ENCODE measurements at regions not wholly inside any gene's neighbourhood (a gene's known extent, or its start where the extent isn't known, plus 50 kb on each side); places are given as distances from the start of the nearest gene placed in this dataset.

DNA sequence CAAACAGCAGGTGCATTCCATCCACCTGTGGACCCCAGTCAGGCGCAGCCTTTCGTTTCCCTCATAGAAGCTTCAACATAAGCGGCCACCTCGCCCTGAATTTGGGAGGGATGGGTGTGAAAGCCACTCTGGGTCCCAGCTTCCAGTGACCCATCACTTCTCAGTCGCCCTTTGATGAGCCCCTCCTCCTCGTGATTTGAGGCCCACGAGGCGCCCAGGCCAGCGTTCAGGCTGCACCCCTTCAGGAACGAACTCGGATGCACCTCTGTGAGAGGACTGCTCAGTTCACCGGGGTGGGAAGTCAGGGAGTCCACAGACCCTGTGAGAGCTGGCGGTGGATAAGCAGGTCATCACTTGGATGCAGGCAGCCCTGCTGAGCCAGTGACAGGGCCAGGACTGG is 1118.2 kb downstream of the BRD1 start:
- TF ChIP-seq, protein P1, sequence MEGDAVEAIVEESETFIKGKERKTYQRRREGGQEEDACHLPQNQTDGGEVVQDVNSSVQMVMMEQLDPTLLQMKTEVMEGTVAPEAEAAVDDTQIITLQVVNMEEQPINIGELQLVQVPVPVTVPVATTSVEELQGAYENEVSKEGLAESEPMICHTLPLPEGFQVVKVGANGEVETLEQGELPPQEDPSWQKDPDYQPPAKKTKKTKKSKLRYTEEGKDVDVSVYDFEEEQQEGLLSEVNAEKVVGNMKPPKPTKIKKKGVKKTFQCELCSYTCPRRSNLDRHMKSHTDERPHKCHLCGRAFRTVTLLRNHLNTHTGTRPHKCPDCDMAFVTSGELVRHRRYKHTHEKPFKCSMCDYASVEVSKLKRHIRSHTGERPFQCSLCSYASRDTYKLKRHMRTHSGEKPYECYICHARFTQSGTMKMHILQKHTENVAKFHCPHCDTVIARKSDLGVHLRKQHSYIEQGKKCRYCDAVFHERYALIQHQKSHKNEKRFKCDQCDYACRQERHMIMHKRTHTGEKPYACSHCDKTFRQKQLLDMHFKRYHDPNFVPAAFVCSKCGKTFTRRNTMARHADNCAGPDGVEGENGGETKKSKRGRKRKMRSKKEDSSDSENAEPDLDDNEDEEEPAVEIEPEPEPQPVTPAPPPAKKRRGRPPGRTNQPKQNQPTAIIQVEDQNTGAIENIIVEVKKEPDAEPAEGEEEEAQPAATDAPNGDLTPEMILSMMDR (IDR thresholded peaks at IDR 0.05; ENCODE audit: control insufficient read depth, extremely low read depth, insufficient read depth) = no peak
- no peak for DNase-seq (ENCODE audit: low read depth)
- no peak overlapping the region for H3K4me3 ChIP-seq (ENCODE audit: low read depth, low read length)

- H3K4me3 ChIP-seq (ENCODE audit: low read depth, low read length) = no peak overlapping the region
- TF ChIP-seq, protein P1 (IDR thresholded peaks at IDR 0.05; ENCODE audit: control insufficient read depth, extremely low read depth, insufficient read depth) = no peak
- DNase-seq (ENCODE audit: low read depth) = no peak
These were observed 1119.0 kb downstream of the BRD1 start for GRCh38 chr22:48708558-48709245.

DNA sequence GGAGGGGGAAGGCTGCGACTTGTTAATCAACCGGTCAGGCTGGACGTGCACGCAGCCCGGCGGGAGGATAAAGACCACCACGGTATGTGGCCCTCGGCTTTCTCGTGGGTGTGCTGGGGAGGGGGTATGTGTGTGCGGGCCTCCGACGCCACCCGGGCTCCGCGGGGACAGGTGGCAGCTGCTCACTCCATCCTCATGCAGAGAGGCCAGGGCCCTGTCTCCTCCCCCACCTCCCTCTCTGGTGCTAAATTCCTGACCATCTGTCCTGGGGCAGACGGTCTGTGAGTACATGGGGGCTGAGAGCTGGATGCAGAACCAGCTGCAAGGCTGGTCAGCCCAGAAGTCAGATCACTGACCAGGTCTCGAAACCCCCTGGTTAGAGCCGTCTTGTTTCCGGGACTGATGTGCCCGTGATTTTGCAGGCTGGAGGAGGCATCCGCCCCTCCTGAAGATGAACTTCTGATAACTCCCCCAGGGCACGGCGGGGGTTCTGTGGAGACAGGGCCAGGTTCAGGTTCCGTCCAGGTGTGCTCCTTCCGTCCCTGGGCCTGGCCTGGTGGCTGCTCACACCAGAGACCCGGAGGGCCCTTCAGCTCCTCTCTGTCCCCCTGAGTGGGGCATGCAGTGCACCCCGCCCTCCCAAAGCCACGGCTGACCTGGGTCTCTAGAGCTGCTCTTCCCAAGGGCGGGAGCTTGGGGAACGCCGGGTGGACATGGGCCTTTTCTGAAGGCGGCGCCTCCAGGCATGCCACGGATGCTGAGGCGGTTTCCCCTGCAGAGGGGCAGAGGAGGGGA is 1119.7 kb downstream of the BRD1 start:
- DNase-seq (ENCODE audit: low read depth) = no peak
- TF ChIP-seq, protein P1 (IDR thresholded peaks at IDR 0.05; ENCODE audit: control insufficient read depth, extremely low read depth, insufficient read depth) = no peak

DNA sequence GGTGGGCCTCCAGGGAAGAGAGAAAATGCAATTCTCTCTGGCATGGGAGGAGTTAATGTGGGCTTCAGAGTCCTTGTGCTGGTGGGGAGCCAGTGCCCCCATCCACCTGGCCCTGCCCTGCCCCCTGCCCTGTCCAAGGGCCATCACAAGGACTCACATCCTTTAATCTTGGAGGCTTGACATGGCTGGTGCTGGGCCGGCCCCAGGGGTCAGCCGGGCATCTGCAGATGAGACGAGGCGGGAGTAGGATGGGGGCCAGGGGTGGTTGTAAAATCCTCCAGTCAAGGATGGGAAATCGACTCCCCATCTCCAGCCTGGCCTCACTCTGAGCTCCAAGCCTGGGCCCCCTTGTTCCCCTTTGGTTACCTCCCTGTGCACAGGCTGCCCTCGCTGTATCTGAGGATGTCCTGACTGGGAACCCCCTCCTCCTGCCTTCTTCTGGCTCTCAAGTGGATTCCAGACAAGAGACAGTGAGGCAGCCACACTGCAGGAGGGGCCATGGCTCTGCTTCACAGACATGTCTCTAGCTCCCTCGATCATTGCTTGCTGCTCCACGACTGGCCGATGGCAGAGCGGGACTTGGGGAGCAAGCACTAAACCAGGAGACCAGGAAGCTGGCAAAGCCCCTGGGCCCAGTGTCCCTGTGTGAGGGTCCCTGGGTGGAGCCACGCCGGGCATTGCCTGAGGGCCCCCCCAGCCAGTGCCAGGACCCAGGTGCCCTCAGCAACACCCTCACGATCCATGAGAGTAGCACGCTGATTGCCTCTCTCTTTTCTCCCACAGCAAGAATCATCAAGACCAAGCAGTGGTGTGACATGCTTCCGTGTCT is 1120.5 kb downstream of the BRD1 start:
- TF ChIP-seq, protein P1 (IDR thresholded peaks at IDR 0.05; ENCODE audit: control insufficient read depth, extremely low read depth, insufficient read depth) = no peak
- DNase-seq (ENCODE audit: low read depth) = no peak
- H3K4me3 ChIP-seq (ENCODE audit: low read depth, low read length) = no peak overlapping the region

More for the DNA sequence above, 1119.7 kb downstream of the BRD1 start:
- no peak overlapping the region for H3K4me3 ChIP-seq (ENCODE audit: low read depth, low read length)

DNA sequence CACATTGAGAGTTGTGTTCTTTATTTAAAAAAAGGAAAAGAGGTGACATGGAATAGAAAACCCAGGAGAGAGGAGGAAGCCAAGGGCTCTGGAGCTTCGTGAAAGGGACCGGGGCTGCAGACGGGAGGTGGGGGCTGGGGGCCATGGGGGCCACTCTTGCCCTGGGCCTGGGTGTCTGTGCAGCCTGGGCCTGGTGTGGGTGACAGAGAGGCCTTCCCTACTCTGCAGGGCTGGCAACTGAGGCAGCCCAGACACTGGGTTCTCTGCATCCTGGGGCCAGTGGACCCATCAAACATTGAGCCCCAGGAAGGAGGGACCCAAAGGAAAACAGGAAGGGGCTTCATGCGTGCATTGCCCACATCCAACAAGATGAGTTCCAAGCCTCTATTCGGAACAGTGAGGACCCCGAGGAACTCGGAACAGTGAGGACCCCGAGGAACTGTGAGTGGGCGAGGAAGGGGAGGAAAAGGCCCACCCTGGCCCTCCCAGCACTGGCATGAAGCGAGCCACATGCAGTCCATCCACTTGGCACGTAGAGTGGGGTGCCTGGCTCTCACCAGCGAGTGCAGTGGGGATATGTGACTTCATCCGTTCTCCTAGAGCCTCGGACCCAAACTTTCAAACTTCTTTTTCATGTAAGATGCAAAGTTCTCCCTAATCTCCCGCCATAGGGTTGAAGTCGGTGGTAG is 1121.6 kb downstream of the BRD1 start:
- no peak for DNase-seq (ENCODE audit: low read depth)
- TF ChIP-seq, protein P1 (IDR thresholded peaks at IDR 0.05; ENCODE audit: control insufficient read depth, extremely low read depth, insufficient read depth) = no peak
- H3K4me3 ChIP-seq (ENCODE audit: low read depth, low read length) = no peak overlapping the region

- H3K4me3 ChIP-seq (ENCODE audit: low read depth, low read length) = no peak overlapping the region
- no peak for DNase-seq (ENCODE audit: low read depth)
- TF ChIP-seq, protein P1 (IDR thresholded peaks at IDR 0.05; ENCODE audit: control insufficient read depth, extremely low read depth, insufficient read depth) = no peak
These were observed 1122.3 kb downstream of the BRD1 start for GRCh38 chr22:48705159-48705916.
